ENCODE measurements at regions not wholly inside any gene's neighbourhood (a gene's known extent, or its start where the extent isn't known, plus 50 kb on each side); places are given as distances from the start of the nearest gene placed in this dataset.

DNA sequence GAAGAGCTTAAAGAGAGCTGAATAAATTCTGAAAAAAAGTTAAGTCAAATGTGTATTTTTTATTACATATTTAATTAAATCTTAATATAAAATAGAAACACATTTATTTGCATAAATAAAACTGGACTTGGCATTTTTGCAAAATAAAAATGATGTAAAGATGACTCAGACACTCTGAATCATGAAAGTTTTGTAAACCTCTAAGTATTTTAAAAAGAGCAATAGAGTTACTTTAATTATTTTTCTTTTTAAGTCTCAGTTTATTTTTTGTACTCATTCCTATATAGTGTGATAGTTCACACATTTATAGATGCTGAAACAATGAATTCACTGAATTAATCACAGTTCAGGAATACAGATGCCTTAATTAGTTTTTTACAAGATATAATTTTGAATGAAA lies 109.9 kb upstream of the DTNA start:
- TF ChIP-seq, protein P1, sequence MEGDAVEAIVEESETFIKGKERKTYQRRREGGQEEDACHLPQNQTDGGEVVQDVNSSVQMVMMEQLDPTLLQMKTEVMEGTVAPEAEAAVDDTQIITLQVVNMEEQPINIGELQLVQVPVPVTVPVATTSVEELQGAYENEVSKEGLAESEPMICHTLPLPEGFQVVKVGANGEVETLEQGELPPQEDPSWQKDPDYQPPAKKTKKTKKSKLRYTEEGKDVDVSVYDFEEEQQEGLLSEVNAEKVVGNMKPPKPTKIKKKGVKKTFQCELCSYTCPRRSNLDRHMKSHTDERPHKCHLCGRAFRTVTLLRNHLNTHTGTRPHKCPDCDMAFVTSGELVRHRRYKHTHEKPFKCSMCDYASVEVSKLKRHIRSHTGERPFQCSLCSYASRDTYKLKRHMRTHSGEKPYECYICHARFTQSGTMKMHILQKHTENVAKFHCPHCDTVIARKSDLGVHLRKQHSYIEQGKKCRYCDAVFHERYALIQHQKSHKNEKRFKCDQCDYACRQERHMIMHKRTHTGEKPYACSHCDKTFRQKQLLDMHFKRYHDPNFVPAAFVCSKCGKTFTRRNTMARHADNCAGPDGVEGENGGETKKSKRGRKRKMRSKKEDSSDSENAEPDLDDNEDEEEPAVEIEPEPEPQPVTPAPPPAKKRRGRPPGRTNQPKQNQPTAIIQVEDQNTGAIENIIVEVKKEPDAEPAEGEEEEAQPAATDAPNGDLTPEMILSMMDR (IDR thresholded peaks at IDR 0.05), result no peak
- TF ChIP-seq POLR2A (IDR thresholded peaks at IDR 0.05), result no peak
- no peaks in the 10 kb centered on the region for H3K36me3 ChIP-seq
- no peaks in the 10 kb centered on the region for H3K4me1 ChIP-seq
- intact Hi-C loops (cut with DNase I), result no loop called here
- DNase-seq (no peak), ATAC-seq (no peak)
- H3K27me3 ChIP-seq, result no peaks in the 10 kb centered on the region
- no peak overlapping the region for H3K27ac ChIP-seq
- H3K4me3 ChIP-seq, result no peak overlapping the region
- no peaks in the 10 kb centered on the region for H3K9me3 ChIP-seq

DNA sequence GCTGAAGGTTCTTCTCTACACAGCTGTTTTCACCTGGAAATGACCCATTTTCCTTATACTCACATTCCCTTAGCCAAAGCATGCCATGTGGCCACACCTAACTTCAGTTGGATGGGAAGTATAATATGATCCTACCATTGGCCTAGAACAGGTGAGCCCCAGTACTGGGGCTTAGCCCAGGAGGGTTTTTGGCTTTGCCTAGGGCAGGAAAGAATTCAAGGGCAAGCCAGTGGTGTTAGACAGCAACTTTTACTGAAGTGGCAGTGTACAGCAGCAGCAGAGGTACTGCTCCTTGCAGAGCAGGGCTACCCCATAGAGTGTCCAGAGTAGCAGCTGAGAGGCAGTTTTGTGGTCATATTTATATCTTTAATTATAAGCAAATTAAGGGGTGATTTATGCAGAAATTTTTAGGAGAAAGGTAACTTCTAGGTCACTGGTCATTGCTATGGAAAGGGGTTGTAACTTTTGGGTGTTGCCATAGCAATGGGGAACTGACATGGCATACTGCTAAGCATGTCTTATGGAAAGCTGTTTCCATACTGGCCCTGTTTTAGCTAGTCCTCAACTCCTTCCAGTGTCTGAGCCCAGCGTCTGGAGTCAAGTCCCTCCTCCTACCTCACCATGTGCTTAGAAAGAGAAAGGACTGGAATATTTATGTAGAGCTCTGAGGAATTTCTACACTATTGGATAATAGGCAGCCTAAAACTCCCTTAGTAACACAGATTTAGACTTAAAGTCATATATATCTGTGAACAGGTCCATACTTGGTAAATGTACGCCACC lies 109.0 kb upstream of the DTNA start:
- Histone ChIP-seq H3K27ac (no peak overlapping the region), H3K27me3 (no peaks in the 10 kb centered on the region), H3K36me3 (no peaks in the 10 kb centered on the region), H3K9me3 (no peaks in the 10 kb centered on the region), H3K4me3 (no peak overlapping the region), H3K4me1 (no peaks in the 10 kb centered on the region)
- intact Hi-C loops (cut with DNase I), result no loop called here
- TF ChIP-seq POLR2A (IDR thresholded peaks at IDR 0.05), result no peak
- TF ChIP-seq, protein P1 (IDR thresholded peaks at IDR 0.05), result no peak
- DNase-seq (no peak), ATAC-seq (no peak)
- WGBS (ENCODE audit: insufficient coverage, low coverage, low lambda C conversion rate, missing lambda C conversion rate), result 86% methylated on average over 1 of the region's 2 CpGs

DNA sequence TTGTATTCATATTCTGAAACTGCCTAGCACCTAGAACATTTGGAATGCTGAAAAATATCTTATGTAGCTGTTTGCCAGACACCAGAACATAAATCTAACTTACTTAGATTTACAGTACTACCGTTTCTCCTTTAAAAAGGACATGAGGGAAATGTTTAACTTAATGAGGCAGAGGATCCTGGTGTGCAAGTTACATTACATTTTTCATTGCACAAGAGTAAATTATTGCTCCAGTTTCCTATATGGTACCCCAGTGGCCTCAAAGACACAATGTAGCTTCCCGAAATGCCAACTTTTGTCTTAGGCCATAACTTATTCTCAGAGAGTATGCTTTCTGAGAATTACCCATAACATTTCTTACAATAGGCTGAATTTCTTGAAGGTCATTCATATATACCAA lies 105.5 kb upstream of the DTNA start:
- 36% methylated on average over 2 of the region's 2 CpGs for WGBS (ENCODE audit: insufficient coverage, low coverage, low lambda C conversion rate, missing lambda C conversion rate)
- TF ChIP-seq POLR2A (IDR thresholded peaks at IDR 0.05), result no peak
- TF ChIP-seq, protein P1 (IDR thresholded peaks at IDR 0.05), result no peak
- Histone ChIP-seq H3K36me3 (no peaks in the 10 kb centered on the region), H3K27ac (no peak overlapping the region), H3K27me3 (no peaks in the 10 kb centered on the region), H3K4me3 (no peak overlapping the region), H3K9me3 (no peaks in the 10 kb centered on the region), H3K4me1 (no peaks in the 10 kb centered on the region)
- intact Hi-C loops (cut with DNase I), result no loop called here
- DNase-seq, result no peak
- no peak for ATAC-seq

DNA sequence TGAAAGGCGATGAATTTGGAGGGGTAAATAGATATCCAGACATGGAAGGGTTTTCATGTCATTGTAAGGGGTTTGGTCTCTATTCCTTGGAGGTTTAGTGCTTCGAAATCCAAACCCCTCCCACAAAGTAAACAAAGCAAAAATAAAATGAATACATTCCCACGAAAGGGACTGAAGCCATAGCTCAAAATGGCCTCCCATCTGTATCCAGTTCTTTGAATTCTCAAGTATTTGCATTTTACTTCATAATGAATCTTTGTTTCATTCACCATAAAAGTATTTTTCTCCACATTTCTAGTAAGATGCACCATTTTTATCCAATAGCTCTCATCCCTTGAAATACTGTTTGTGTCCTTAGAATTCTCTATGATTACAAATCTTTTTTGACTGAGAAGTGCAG lies 103.2 kb upstream of the DTNA start:
- WGBS (ENCODE audit: insufficient coverage, low coverage, low lambda C conversion rate, missing lambda C conversion rate), result 93% methylated on average over 3 of the region's 3 CpGs
- TF ChIP-seq POLR2A (IDR thresholded peaks at IDR 0.05), result no peak
- TF ChIP-seq, protein P1 (IDR thresholded peaks at IDR 0.05), result no peak
- ATAC-seq (no peak), DNase-seq (no peak)
- Histone ChIP-seq H3K9me3 (no peaks in the 10 kb centered on the region), H3K4me1 (no peaks in the 10 kb centered on the region), H3K27ac (no peak overlapping the region), H3K27me3 (no peaks in the 10 kb centered on the region), H3K36me3 (no peaks in the 10 kb centered on the region), H3K4me3 (no peak overlapping the region)
- intact Hi-C loops (cut with DNase I), result no loop called here

DNA sequence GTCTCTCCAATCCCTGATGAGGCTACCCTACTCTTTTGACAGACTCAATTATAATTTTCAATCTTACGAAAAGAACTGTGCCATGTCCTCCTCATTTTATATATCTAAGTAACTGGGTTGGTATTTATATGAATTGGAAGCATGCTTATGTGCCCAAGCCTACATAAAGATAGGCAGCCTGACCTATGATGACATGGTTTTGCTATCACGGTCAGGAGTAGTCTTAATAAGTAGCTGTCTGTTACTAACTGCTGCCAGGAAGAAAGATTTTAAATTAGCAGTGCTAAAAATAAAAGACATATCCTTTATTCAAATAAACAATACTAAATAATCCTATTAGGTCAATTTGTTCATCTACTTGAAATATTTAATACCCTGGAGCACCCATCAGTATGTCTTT lies 102.0 kb upstream of the DTNA start:
- no peaks in the 10 kb centered on the region for H3K4me1 ChIP-seq
- H3K36me3 ChIP-seq, result no peaks in the 10 kb centered on the region
- intact Hi-C loops (cut with DNase I), result no loop called here
- no peaks in the 10 kb centered on the region for H3K27me3 ChIP-seq
- no peak for ATAC-seq
- no peak overlapping the region for H3K27ac ChIP-seq
- no peak for DNase-seq
- WGBS (ENCODE audit: insufficient coverage, low coverage, low lambda C conversion rate, missing lambda C conversion rate), result 71% methylated on average over 2 of the region's 2 CpGs
- H3K9me3 ChIP-seq, result no peaks in the 10 kb centered on the region
- TF ChIP-seq, protein P1 (IDR thresholded peaks at IDR 0.05), result no peak
- no peak for TF ChIP-seq POLR2A (IDR thresholded peaks at IDR 0.05)
- H3K4me3 ChIP-seq, result no peak overlapping the region
